Mesothelial cell of epicardium (in vitro differentiated cells): ENCODE measurements at regions not wholly inside any gene's neighbourhood (a gene's known extent, or its start where the extent isn't known, plus 50 kb on each side); places are given as distances from the start of the nearest gene placed in this dataset.
"Not testable (repeated sequence)": the region's sequence is repeated elsewhere in the genome, so short reads cannot be mapped to it uniquely, and the experiment has no call there.

Source experiments
- DNase-seq, 2 experiments: peaks; one replicate each; pipeline ENCODE4 v3.0.0; 2021; ENCODE audit warnings: low spot score in 2 of 2; ENCODE audit not compliant: unreplicated experiment in 2 of 2
- H3K27ac Mint-ChIP-seq: 2 replicates; pipeline ENCODE4 v1.8.0; 2021; ENCODE audit warnings: mixed read lengths
- H3K27me3 Mint-ChIP-seq: 2 replicates; pipeline ENCODE4 v1.8.0; 2021; ENCODE audit warnings: low read depth, mixed read lengths
- H3K36me3 Mint-ChIP-seq: 2 replicates; pipeline ENCODE4 v1.8.0; 2021; ENCODE audit warnings: mixed read lengths
- H3K4me1 Mint-ChIP-seq: 2 replicates; pipeline ENCODE4 v1.8.0; 2021; ENCODE audit warnings: mixed read lengths
- H3K4me3 Mint-ChIP-seq: 2 replicates; pipeline ENCODE4 v1.8.0; 2021; ENCODE audit warnings: mild to moderate bottlenecking, moderate library complexity, mixed read lengths
- H3K9me3 Mint-ChIP-seq: 2 replicates; pipeline ENCODE4 v1.8.0; 2021; ENCODE audit warnings: mixed read lengths
- TF ChIP-seq, protein P1 (sequence below): fragments of 200-600 bp; sonication (generic); IDR thresholded peaks from one replicate; pipeline ENCODE4 v1.5.0; 2021; ENCODE audit warnings: antibody characterized with exemption; ENCODE audit not compliant: unreplicated experiment

- peaks cover 3% of the 10 kb centered on the region for H3K36me3 Mint-ChIP-seq
- no peak overlapping the region for H3K27ac Mint-ChIP-seq
- no peaks in the 10 kb centered on the region for H3K27me3 Mint-ChIP-seq
- H3K4me1 Mint-ChIP-seq: peaks cover 17% of the 10 kb centered on the region
- TF ChIP-seq, protein P1, sequence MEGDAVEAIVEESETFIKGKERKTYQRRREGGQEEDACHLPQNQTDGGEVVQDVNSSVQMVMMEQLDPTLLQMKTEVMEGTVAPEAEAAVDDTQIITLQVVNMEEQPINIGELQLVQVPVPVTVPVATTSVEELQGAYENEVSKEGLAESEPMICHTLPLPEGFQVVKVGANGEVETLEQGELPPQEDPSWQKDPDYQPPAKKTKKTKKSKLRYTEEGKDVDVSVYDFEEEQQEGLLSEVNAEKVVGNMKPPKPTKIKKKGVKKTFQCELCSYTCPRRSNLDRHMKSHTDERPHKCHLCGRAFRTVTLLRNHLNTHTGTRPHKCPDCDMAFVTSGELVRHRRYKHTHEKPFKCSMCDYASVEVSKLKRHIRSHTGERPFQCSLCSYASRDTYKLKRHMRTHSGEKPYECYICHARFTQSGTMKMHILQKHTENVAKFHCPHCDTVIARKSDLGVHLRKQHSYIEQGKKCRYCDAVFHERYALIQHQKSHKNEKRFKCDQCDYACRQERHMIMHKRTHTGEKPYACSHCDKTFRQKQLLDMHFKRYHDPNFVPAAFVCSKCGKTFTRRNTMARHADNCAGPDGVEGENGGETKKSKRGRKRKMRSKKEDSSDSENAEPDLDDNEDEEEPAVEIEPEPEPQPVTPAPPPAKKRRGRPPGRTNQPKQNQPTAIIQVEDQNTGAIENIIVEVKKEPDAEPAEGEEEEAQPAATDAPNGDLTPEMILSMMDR: no peak
- no peak for DNase-seq
- H3K9me3 Mint-ChIP-seq: peaks cover 15% of the 10 kb centered on the region
- no peak overlapping the region for H3K4me3 Mint-ChIP-seq
Measured at GRCh38 chr6:4340544-4340943, 205.2 kb upstream of the ECI2 start.

DNA sequence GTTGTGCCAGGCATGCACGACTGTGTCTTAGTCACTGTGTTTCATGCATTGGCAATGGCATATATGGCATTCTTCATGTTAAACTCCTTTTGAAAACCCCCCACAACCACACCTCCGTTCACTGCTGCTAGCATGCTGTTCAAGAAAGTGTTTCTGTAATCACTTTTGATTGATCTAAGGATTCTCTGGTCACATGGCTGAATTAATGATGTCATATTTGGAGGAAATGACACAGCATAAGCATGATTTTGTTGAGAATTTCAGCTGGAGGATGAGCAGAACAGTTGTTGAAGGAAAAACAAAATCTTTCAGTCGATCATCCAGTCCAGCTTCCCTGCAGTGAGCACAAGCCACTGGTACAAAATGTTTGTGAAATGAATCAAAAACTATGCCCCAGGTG is 203.5 kb upstream of the ECI2 start:
- no peak for DNase-seq
- Mint-ChIP-seq H3K27ac (no peak overlapping the region), H3K9me3 (peaks cover 21% of the 10 kb centered on the region), H3K4me1 (peaks cover 15% of the 10 kb centered on the region), H3K4me3 (no peak overlapping the region), H3K27me3 (no peaks in the 10 kb centered on the region), H3K36me3 (peaks cover 3% of the 10 kb centered on the region)
- TF ChIP-seq, protein P1: no peak

GRCh38 chr6:4336778-4337442 is 201.5 kb upstream of the ECI2 start:
- no peak for DNase-seq
- TF ChIP-seq, protein P1: no peak
- Mint-ChIP-seq H3K9me3 (peaks cover 21% of the 10 kb centered on the region), H3K4me1 (peaks cover 9% of the 10 kb centered on the region), H3K27ac (peak overlapping the region; percentile 60), H3K36me3 (peaks cover 4% of the 10 kb centered on the region), H3K27me3 (no peaks in the 10 kb centered on the region), H3K4me3 (no peak overlapping the region)

DNA sequence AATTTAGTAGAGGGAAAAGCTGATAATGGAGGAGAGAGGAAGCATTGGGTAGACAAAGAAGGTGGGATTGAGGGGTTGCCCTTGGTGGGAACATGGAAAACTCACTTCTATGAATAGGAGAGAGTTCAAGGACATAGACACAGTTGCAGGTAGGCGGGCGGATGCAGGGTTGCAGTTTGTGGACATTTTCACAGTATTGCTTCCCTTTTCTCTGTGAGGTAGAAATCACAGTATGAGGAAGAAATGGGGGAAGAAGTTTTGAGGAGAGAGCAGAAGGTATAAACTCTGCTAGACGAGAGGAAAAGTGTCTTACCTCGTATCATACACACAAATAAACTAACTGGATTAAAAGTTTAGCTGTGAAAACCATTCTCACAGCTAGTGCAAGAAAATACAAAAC is 200.7 kb upstream of the ECI2 start:
- H3K27ac Mint-ChIP-seq: no peak overlapping the region
- peaks cover 4% of the 10 kb centered on the region for H3K36me3 Mint-ChIP-seq
- no peak for DNase-seq
- H3K27me3 Mint-ChIP-seq: no peaks in the 10 kb centered on the region
- no peak overlapping the region for H3K4me3 Mint-ChIP-seq
- peaks cover 17% of the 10 kb centered on the region for H3K9me3 Mint-ChIP-seq
- peaks cover 9% of the 10 kb centered on the region for H3K4me1 Mint-ChIP-seq
- TF ChIP-seq, protein P1: no peak

- peaks cover 17% of the 10 kb centered on the region for H3K9me3 Mint-ChIP-seq
- H3K27ac Mint-ChIP-seq, H3K27me3 Mint-ChIP-seq, H3K4me1 Mint-ChIP-seq, H3K4me3 Mint-ChIP-seq, DNase-seq, H3K36me3 Mint-ChIP-seq: not testable (repeated sequence)
Measured at GRCh38 chr6:4334158-4334740, 198.9 kb upstream of the ECI2 start.

DNA sequence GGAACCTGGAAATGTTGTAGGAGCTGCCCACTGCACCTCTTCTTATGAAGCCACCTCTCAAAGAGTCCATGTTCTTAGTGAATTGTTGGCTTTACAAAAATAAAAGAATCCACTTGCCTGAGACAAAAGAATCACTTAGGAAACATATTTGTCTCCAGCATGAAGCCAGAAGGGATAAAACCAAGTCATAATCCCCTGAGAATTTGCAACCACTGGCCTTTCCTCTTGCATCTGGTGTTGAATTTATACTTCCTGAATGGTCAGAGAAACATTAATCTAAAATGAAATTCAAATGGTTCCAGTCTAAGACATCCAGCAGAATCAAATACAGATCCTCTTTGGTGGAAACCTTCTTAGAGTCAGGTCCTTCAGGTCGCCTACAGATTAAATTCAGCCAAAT is 192.5 kb upstream of the ECI2 start:
- H3K36me3 Mint-ChIP-seq: no peaks in the 10 kb centered on the region
- no peak overlapping the region for H3K27ac Mint-ChIP-seq
- TF ChIP-seq, protein P1: no peak
- no peak overlapping the region for H3K4me3 Mint-ChIP-seq
- H3K9me3 Mint-ChIP-seq: peaks cover 10% of the 10 kb centered on the region
- no peak for DNase-seq
- H3K27me3 Mint-ChIP-seq: no peaks in the 10 kb centered on the region
- peaks cover 8% of the 10 kb centered on the region for H3K4me1 Mint-ChIP-seq
